ENCODE measurements at regions not wholly inside any gene's neighbourhood (a gene's known extent, or its start where the extent isn't known, plus 50 kb on each side); places are given as distances from the start of the nearest gene placed in this dataset.

DNA sequence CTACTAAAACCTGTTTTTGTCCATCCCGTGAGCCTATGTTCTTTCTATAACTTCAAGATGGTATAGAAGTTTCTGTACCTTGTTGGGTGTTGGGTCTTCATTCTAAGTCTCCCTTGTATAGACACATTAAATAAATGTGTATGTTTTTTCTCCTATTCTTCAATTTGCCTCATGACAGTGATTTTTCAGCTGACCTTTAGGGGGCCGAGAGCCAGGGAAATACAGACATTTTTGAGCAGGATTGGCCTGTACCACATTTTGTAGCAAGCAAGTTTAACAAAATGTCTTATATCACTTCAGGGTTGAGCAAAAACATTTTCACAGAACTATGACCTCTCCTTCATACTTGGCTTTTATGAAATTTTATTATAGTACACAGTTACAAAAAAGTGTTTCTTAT lies 495.4 kb upstream of the CDH7 start:
- WGBS: 85% methylated on average over 2 of the region's 2 CpGs
- DNase-seq (ENCODE audit: extremely low spot score): no peak
- H3K4me3 ChIP-seq: no peak overlapping the region
- no peaks in the 10 kb centered on the region for H3K36me3 ChIP-seq
- TF ChIP-seq EP300 (IDR thresholded peaks at IDR 0.05): no peak
- no peak for TF ChIP-seq POLR2A (IDR thresholded peaks at IDR 0.05; ENCODE audit: low read depth)
- TF ChIP-seq POLR2AphosphoS5 (IDR thresholded peaks at IDR 0.05): no peak
- TF ChIP-seq, protein P1, sequence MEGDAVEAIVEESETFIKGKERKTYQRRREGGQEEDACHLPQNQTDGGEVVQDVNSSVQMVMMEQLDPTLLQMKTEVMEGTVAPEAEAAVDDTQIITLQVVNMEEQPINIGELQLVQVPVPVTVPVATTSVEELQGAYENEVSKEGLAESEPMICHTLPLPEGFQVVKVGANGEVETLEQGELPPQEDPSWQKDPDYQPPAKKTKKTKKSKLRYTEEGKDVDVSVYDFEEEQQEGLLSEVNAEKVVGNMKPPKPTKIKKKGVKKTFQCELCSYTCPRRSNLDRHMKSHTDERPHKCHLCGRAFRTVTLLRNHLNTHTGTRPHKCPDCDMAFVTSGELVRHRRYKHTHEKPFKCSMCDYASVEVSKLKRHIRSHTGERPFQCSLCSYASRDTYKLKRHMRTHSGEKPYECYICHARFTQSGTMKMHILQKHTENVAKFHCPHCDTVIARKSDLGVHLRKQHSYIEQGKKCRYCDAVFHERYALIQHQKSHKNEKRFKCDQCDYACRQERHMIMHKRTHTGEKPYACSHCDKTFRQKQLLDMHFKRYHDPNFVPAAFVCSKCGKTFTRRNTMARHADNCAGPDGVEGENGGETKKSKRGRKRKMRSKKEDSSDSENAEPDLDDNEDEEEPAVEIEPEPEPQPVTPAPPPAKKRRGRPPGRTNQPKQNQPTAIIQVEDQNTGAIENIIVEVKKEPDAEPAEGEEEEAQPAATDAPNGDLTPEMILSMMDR (IDR thresholded peaks at IDR 0.05): no peak
- intact Hi-C loops (cut with DNase I): no loop called here
- no peaks in the 10 kb centered on the region for H3K4me1 ChIP-seq
- no peaks in the 10 kb centered on the region for H3K27me3 ChIP-seq
- H3K27ac ChIP-seq (replicated peaks in 1 of 4): no peak overlapping the region
- no peaks in the 10 kb centered on the region for H3K9me3 ChIP-seq

DNA sequence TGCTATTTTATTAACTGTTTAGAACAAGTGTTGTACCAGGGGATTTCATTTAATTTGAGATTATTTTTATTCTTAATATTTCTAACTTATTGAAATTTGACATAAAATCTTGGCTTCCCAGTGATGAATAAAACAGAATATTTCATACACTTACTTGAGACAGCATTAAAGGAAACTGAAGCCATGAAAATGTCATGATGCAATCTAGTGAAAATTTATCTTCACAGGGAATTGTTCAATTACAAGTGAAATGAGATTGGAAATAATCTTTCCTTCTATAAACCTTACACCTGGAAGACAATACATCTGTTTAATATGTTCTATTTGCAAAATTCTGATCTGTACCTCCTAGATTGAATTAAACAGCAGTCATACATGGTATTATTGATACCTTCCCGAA lies 511.0 kb upstream of the CDH7 start:
- WGBS: 94% methylated on average over 1 of the region's 1 CpG
- H3K27ac ChIP-seq (replicated peaks in 1 of 4): no peak overlapping the region
- H3K4me3 ChIP-seq: no peak overlapping the region
- intact Hi-C loops (cut with DNase I): no loop called here
- no peaks in the 10 kb centered on the region for H3K27me3 ChIP-seq
- no peak for DNase-seq (ENCODE audit: extremely low spot score)
- no peaks in the 10 kb centered on the region for H3K9me3 ChIP-seq
- H3K4me1 ChIP-seq: no peaks in the 10 kb centered on the region
- TF ChIP-seq POLR2AphosphoS5 (IDR thresholded peaks at IDR 0.05) (no peak), POLR2A (IDR thresholded peaks at IDR 0.05; ENCODE audit: low read depth) (no peak), EP300 (IDR thresholded peaks at IDR 0.05) (no peak)
- TF ChIP-seq, protein P1 (IDR thresholded peaks at IDR 0.05): no peak
- H3K36me3 ChIP-seq: no peaks in the 10 kb centered on the region

DNA sequence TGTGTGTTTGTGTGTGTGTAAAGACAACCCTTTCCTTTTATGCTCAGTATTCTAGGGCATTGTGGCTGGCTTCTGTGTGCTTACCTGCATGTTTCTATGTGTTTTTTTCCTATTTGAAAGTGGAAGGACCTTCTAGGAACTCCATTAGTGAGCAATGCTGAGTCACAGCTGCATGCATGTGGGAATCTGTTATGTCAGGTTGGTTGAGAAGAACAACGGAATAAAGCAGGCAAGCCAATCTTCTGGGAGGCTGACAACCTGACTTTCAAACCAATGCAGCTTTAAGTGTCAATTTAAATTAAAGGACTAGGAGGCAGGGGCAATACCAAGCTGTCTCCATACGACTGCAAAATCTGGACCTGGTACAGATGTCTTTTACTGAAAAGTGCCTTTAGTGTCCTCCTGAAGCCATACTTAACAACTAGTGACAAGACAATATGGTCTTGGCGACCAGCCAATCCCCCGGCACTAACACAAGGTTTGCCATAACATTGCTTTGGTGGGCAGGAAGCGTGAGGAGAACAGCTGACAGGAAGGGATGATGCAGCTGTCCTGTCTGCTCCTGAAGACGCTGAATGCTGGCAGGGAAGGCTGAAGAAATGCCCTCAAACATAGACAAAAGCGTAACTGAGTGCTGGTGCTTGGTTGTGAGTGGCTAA lies 514.7 kb upstream of the CDH7 start:
- H3K4me3 ChIP-seq: no peak overlapping the region
- no peaks in the 10 kb centered on the region for H3K27me3 ChIP-seq
- no peaks in the 10 kb centered on the region for H3K9me3 ChIP-seq
- TF ChIP-seq, protein P1 (IDR thresholded peaks at IDR 0.05): no peak
- TF ChIP-seq EP300 (IDR thresholded peaks at IDR 0.05) (no peak), POLR2A (IDR thresholded peaks at IDR 0.05; ENCODE audit: low read depth) (no peak), POLR2AphosphoS5 (IDR thresholded peaks at IDR 0.05) (no peak)
- WGBS: 8% methylated on average over 7 of the region's 7 CpGs
- no peaks in the 10 kb centered on the region for H3K36me3 ChIP-seq
- H3K27ac ChIP-seq (replicated peaks in 1 of 4): no peak overlapping the region
- intact Hi-C loops (cut with DNase I): no loop called here
- DNase-seq (ENCODE audit: extremely low spot score): no peak
- H3K4me1 ChIP-seq: no peaks in the 10 kb centered on the region

DNA sequence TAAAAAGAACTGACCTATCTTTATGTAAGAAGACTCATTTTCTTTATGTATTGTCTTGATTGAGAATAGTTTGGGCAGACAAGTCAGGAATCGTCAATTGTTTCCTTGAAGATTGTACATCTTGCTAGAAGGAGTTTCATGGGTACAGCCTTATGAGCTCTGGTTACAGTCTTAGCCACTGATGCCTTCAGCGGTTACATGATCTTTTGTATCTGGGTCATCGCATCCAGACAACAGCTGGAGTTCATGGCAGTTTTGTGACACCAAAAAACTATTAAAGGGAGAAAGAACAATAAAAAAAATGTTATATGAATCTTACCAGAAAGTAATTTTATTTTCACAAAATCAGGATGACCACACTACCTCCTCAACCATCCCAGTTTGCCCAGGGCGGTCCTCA lies 520.5 kb upstream of the CDH7 start:
- no peaks in the 10 kb centered on the region for H3K27me3 ChIP-seq
- H3K4me3 ChIP-seq: no peak overlapping the region
- intact Hi-C loops (cut with DNase I): no loop called here
- no peak for DNase-seq (ENCODE audit: extremely low spot score)
- 87% methylated on average over 4 of the region's 4 CpGs for WGBS
- TF ChIP-seq, protein P1 (IDR thresholded peaks at IDR 0.05): no peak
- no peaks in the 10 kb centered on the region for H3K4me1 ChIP-seq
- H3K36me3 ChIP-seq: no peaks in the 10 kb centered on the region
- no peak overlapping the region for H3K27ac ChIP-seq (replicated peaks in 1 of 4)
- H3K9me3 ChIP-seq: peaks cover 0 to 6% (median 0%) of the 10 kb centered on the region in 4 donors

DNA sequence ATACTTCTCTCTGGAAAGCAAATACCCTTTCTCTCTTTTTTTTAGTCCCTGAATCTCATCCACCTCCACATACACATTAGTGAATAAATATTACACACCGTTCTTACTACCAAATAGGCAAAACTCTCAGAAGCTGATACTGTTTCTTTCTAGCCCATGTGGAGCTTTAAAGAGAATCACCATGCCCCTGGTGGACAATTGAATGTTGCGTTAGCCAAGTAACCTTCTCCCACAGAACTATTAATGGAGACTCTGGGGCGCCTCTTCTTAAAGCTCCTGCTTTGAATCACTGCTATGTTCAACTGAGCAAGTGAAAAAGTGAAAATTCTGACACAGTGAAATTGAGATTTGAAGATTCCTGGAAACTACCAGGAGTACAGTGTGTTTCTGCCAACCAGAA lies 522.8 kb upstream of the CDH7 start:
- Histone ChIP-seq H3K36me3 (no peaks in the 10 kb centered on the region), H3K9me3 (peaks cover 0 to 6% (median 0%) of the 10 kb centered on the region in 4 donors), H3K4me3 (no peak overlapping the region), H3K27me3 (no peaks in the 10 kb centered on the region), H3K4me1 (no peaks in the 10 kb centered on the region), H3K27ac (replicated peaks in 1 of 4) (no peak overlapping the region)
- TF ChIP-seq EP300 (IDR thresholded peaks at IDR 0.05) (no peak), POLR2A (IDR thresholded peaks at IDR 0.05; ENCODE audit: low read depth) (no peak), POLR2AphosphoS5 (IDR thresholded peaks at IDR 0.05) (no peak)
- TF ChIP-seq, protein P1 (IDR thresholded peaks at IDR 0.05): no peak
- 82% methylated on average over 3 of the region's 3 CpGs for WGBS
- intact Hi-C loops (cut with DNase I): no loop called here
- no peak for DNase-seq (ENCODE audit: extremely low spot score)

Measured in esophagus muscularis mucosa (tissue), 4 donors.